GM21576 (cell line): ENCODE measurements at regions not wholly inside any gene's neighbourhood (a gene's known extent, or its start where the extent isn't known, plus 50 kb on each side); places are given as distances from the start of the nearest gene placed in this dataset.
"Not testable (repeated sequence)": the region's sequence is repeated elsewhere in the genome, so short reads cannot be mapped to it uniquely, and the experiment has no call there.

Experiments used
- ATAC-seq: cut with Tn5 transposase; IDR thresholded peaks from one replicate; pipeline ENCODE4 v1.9.1; 2021; ENCODE audit warnings: mild to moderate bottlenecking, moderate library complexity; ENCODE audit not compliant: unreplicated experiment

- ATAC-seq, result no peak
Measured at GRCh38 chr9:82052081-82052480, 63.5 kb downstream of the SPATA31D1 start.

GRCh38 chr9:82054264-82055015 is 65.9 kb downstream of the SPATA31D1 start:
- ATAC-seq, result no peak

GRCh38 chr9:82057805-82058204 is 69.2 kb downstream of the SPATA31D1 start:
- ATAC-seq, result no peak

GRCh38 chr9:82061801-82062200 is 73.2 kb downstream of the SPATA31D1 start:
- ATAC-seq, result not testable (repeated sequence)

- ATAC-seq, result no peak
Measured at GRCh38 chr9:82062245-82062644, 73.7 kb downstream of the SPATA31D1 start.

- ATAC-seq, result no peak
Measured at GRCh38 chr9:82073551-82074543, 85.3 kb downstream of the SPATA31D1 start.

- peak; percentile 55 for ATAC-seq
Measured at GRCh38 chr9:82080265-82080664, 91.7 kb downstream of the SPATA31D1 start.

- no peak for ATAC-seq
Measured at GRCh38 chr9:82081496-82081895, 92.9 kb downstream of the SPATA31D1 start.

GRCh38 chr9:82082563-82082962 is 94.0 kb downstream of the SPATA31D1 start:
- no peak for ATAC-seq

- ATAC-seq, result no peak
Measured at GRCh38 chr9:82088591-82088990, 100.0 kb downstream of the SPATA31D1 start.

GRCh38 chr9:82090046-82090445 is 101.5 kb downstream of the SPATA31D1 start:
- no peak for ATAC-seq

GRCh38 chr9:82091100-82091499 is 102.5 kb downstream of the SPATA31D1 start:
- ATAC-seq, result no peak

- no peak for ATAC-seq
Measured at GRCh38 chr9:82091610-82092009, 103.0 kb downstream of the SPATA31D1 start.

GRCh38 chr9:82101475-82101874 is 112.9 kb downstream of the SPATA31D1 start:
- no peak for ATAC-seq

GRCh38 chr9:82104252-82104651 is 115.7 kb downstream of the SPATA31D1 start:
- ATAC-seq, result no peak

- ATAC-seq, result no peak
Measured at GRCh38 chr9:82105729-82106128, 117.2 kb downstream of the SPATA31D1 start.

- ATAC-seq, result no peak
Measured at GRCh38 chr9:82106536-82106935, 118.0 kb downstream of the SPATA31D1 start.

GRCh38 chr9:82108474-82108873 is 119.9 kb downstream of the SPATA31D1 start:
- ATAC-seq, result no peak

GRCh38 chr9:82108941-82109340 is 120.4 kb downstream of the SPATA31D1 start:
- no peak for ATAC-seq

GRCh38 chr9:82109626-82110025 is 121.1 kb downstream of the SPATA31D1 start:
- ATAC-seq, result no peak

GRCh38 chr9:82110881-82111280 is 122.3 kb downstream of the SPATA31D1 start:
- ATAC-seq, result no peak

GRCh38 chr9:82115331-82115730 is 126.8 kb downstream of the SPATA31D1 start:
- ATAC-seq, result no peak
